IPS-NIHi7 (cell line): ENCODE measurements at regions not wholly inside any gene's neighbourhood (a gene's known extent, or its start where the extent isn't known, plus 50 kb on each side); places are given as distances from the start of the nearest gene placed in this dataset.

Experiments
- DNase-seq: peaks from one replicate; pipeline ENCODE4 v3.0.0; 2012; ENCODE audit warnings: mixed read lengths; ENCODE audit errors: extremely low spot score

DNA sequence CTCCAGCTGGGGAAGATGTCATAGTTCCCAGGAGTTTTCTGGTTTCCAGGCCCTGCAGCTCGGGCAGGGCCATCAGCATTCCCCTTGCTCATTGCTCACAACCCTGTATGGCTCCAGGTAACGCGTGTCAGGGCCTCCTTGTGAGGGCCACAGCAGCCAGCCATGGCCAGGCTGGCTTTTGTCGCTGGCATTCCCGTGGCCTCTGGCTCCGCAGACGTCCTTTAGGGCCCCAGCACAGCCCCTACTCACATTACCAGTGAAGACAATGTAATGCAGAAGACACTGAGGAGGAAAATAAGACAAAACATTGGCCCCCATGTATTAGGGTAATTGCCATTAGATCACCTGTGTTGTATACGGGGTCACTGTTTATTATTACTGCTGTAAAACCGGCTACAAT is 1799.0 kb downstream of the TP53TG3F start:
- no peak for DNase-seq

DNA sequence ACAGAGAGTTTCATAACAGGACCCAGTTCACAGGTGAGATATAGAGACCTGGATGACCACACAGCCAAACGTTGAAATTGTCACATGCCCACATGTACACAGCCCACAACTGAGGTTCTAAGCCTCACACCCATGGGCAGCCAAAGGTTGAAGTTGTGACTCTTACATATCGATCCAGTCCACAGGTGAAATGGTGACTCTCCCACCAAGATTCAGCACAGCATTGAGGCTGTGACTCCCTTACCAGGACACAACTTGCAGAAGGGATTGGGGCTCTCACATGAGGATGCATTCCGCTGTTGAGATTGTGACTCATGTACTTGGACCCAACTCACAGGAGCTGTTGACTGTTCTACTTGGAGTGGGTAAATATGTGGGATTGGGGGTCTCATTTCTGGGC is 1836.4 kb downstream of the TP53TG3F start:
- no peak for DNase-seq

DNA sequence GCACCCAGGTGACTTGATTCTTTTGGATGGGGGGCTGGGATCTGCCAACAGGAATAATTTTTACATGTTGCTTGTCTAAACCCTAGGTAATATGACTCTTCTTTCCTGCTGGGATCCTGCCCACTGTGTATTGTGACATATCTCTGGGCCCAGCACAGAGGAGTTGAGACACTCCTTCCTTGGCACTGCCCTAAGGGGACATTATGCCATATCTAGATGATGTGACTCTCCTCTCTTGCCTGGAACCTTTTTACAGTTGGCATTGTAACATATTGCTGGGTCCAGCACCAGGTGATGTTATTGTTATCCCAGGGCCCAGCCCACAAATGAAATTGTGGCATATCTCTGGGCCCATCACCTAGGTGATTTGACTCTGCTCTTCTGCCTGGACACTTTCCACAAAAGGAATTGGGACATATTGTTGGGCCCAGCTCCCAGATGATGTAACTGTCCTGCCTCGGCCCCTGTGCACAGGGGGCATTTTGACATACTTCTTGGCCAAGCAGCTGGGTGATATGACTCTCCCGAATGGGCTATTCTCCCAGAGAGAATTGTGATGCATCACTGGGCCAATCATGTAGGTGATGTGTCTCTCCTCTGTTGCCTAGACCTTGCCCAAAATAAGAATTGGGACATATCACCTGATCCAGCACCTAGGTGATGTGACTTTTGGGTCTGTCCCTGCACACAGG is 1837.7 kb downstream of the TP53TG3F start:
- no peak for DNase-seq

DNA sequence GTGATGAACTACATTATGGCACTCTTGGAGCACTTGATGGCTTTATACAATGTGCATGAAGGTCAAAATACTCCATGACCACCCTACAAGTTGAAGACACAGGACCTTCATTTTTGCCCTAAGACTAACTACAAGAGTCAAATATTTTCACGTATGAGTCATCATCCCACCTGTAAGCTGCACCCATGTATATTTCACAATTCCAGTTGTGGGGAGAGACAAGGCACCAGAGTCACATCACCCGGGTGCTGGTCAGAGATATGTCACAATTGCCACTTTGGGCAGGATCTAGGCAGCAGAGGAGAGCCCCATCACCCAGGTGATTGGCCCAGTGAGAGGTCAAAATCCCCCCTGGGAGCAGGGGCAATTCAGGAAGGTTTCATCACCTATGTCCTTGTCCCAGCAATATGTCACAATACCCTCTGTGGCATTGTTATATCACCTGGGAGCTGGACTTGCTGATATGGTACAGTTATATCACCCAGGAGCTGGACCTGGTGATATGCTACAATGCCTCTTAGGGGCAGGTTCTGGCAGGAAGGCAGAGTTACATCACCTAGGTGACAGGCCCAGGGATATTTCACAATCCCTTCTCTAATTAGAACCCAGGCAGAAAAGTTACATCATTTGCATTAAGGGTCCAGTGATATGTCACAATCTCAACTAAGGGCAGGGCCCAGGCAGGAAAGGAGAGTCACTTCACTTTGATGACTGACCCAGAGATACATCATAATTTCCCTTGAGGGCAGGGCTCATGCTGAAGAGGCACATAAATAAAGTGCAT is 1839.2 kb downstream of the TP53TG3F start:
- no peak for DNase-seq

- DNase-seq: no peak
Measured at GRCh38 chr16:35302859-35303258, 1843.4 kb downstream of the TP53TG3F start.

GRCh38 chr16:35305476-35305875 is 1846.1 kb downstream of the TP53TG3F start:
- DNase-seq: no peak

- no peak for DNase-seq
Measured at GRCh38 chr16:35306915-35307314, 1847.5 kb downstream of the TP53TG3F start.

- DNase-seq: no peak
Measured at GRCh38 chr16:35308674-35309073, 1849.3 kb downstream of the TP53TG3F start.

DNA sequence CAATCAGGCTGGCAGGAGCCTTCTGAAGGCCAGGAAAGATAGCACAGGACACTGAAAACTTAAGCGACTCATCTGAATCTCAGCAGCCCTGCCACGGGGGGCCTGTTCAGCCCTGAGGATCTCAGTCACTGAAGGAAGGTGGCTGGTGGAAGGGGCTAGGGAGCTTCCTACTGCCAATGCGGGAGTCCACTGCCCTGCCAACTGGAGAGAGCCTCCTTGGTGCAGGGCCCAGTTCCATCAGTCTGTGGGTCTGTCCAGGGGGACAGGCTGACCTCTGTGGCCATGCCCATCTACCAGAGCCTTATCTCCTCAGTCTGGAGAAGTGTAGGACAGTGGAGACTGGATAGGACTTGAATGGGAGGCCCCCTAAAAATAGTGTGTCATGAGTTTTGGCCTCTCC is 1851.6 kb downstream of the TP53TG3F start:
- DNase-seq: no peak

- no peak for DNase-seq
Measured at GRCh38 chr16:35311475-35311874, 1852.1 kb downstream of the TP53TG3F start.

DNA sequence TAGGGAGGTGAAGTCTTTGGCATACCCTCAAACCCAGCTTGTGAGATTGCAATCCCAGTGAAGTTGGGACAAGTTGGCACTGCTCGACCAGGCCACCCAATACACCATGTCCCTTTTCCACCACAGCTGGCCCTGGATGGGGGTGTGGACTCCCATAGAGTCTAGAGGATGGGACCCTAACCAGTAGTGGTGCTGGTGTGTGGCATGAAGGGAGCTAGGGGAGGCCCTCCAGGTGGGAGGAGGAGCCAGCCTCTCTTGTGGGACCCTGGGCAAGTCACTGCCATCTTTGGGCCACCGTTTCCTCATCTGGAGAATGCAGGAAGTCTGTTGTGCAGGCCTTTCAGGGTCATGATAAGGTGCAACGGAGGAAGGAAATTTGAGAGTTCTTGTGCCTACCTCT is 1854.9 kb downstream of the TP53TG3F start:
- DNase-seq: no peak

- no peak for DNase-seq
Measured at GRCh38 chr16:35319536-35320192, 1860.3 kb downstream of the TP53TG3F start.

DNA sequence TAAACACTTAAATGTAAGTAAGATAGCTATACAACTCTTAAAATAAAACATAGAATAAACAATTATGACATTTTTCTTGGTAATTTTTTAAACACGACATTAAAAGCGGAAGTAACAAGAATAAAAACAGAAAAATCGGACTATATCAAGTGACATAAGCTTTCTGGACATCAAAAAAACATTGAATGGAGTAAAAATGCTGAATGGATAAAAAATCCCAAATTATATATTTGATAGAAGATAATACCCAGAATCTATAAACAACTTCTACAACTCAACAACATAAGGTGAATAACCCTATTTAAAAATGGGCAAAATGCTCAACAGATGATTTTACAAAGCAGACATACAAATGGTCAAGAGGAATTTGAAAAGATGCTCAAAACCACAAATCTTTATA is 1866.5 kb downstream of the TP53TG3F start:
- no peak for DNase-seq

- no peak for DNase-seq
Measured at GRCh38 chr16:35339337-35339736, 1879.9 kb downstream of the TP53TG3F start.

- no peak for DNase-seq
Measured at GRCh38 chr16:35342012-35342411, 1882.6 kb downstream of the TP53TG3F start.

GRCh38 chr16:35344012-35344762 is 1884.8 kb downstream of the TP53TG3F start:
- no peak for DNase-seq

- DNase-seq: no peak
Measured at GRCh38 chr16:35352431-35352830, 1893.0 kb downstream of the TP53TG3F start.

DNA sequence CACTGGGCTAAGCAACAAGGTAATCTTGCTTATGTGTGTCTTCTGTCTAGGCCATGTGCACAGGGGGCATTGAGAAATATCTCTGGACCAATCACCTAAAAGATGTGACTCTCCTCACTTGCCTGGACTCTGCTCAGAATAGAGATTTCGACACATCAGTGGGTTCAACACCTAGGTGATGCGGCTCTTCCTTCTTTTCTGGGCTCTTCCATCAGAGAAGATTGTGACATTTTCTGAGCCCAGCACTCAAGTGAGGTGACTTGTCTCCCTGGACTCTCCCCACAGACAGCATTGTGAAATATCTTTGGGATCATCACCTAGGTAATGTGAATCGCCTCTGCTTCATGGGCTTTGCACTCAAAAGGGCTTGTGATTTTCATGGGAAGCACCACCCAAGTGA is 1904.1 kb downstream of the TP53TG3F start:
- DNase-seq: no peak

DNA sequence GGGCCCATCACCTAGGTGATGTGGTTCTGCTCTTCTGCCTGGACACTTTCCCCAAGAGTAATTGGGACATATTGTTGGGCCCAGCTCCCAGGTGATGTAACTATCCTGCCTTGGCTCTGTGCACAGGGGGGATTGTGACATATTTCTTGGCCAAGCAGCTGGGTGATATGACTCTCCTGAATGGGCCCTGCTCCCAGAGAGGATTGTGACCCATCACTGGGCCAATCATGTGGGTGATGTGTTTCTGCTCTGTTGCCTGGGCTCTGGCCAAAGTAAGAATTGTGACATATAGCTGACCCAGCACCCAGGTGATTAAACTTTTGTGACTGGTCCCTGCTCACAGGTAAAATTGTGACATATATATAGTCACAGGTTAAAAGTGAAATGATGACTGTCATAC is 1904.9 kb downstream of the TP53TG3F start:
- no peak for DNase-seq

GRCh38 chr16:35365675-35366074 is 1906.3 kb downstream of the TP53TG3F start:
- no peak for DNase-seq

GRCh38 chr16:35370617-35371016 is 1911.2 kb downstream of the TP53TG3F start:
- no peak for DNase-seq

DNA sequence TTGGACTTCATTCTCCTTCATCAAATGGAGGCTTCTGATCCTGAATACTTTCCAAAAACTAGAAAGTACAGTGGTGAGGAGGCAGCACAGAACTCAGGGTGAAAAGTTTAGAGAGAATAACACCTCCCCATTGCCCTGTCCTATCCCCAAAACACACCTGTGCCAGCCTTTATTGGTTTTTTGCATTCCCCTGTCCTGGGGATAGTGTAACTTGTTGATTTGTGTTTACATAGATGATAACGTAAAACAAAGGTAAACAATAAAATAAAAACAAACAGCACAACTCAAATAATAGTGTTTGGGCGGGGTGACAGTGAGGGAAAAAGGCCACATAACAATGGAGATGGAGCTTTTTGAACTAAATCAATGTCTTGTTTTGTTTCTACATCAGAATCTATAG is 1917.7 kb downstream of the TP53TG3F start:
- DNase-seq: no peak
